Neural cell (in vitro differentiated cells): ENCODE measurements at regions not wholly inside any gene's neighbourhood (a gene's known extent, or its start where the extent isn't known, plus 50 kb on each side); places are given as distances from the start of the nearest gene placed in this dataset.

Source experiments
- H2AFZ ChIP-seq: fragments of 200-600, 300-800 bp; sonication (generic), shearing (Covaris generic); 2 replicates; pipeline ENCODE4 v1.6.0; 2014; ENCODE audit warnings: low read depth, mild to moderate bottlenecking, antibody characterized with exemption, low read length, moderate library complexity
- H3F3A ChIP-seq: fragments of 200-600 bp; shearing (Covaris generic); 2 replicates; pipeline ENCODE4 v1.6.1; 2016; ENCODE audit warnings: mild to moderate bottlenecking, moderate library complexity, mixed read lengths, antibody characterized with exemption, low read length; ENCODE audit not compliant: insufficient read depth, poor library complexity, severe bottlenecking
- H3K27ac ChIP-seq: fragments of 200-600, 300-800 bp; sonication (generic), shearing (Covaris generic); 2 replicates; pipeline ENCODE4 v1.5.1; 2014; ENCODE audit warnings: mild to moderate bottlenecking, low read length, moderate library complexity
- H3K27me3 ChIP-seq: fragments of 300-800, 200-600 bp; sonication (generic), shearing (Covaris generic); 2 replicates; pipeline ENCODE4 v1.6.0; 2014; ENCODE audit warnings: mild to moderate bottlenecking, low read depth, low read length, moderate library complexity; ENCODE audit not compliant: insufficient read depth
- H3K36me3 ChIP-seq: fragments of 300-800, 200-600 bp; sonication (generic), shearing (Covaris generic); 2 replicates; pipeline ENCODE4 v1.5.1; 2014; ENCODE audit warnings: mild to moderate bottlenecking, antibody characterized with exemption, low read length, moderate library complexity; ENCODE audit not compliant: insufficient read depth
- H3K4me2 ChIP-seq: fragments of 300-800, 200-600 bp; sonication (generic), shearing (Covaris generic); 2 replicates; pipeline ENCODE4 v1.6.0; 2014; ENCODE audit warnings: mild to moderate bottlenecking, low read length
- H3K4me3 ChIP-seq: fragments of 300-800, 200-600 bp; sonication (generic), shearing (Covaris generic); 2 replicates; pipeline ENCODE4 v1.5.1; 2014; ENCODE audit warnings: mild to moderate bottlenecking, low read length, moderate library complexity
- H3K79me2 ChIP-seq: fragments of 200-600 bp; shearing (Covaris generic); replicated peaks from 2 replicates; pipeline ENCODE4 v1.6.0; 2014; ENCODE audit warnings: mild to moderate bottlenecking, low read length, moderate library complexity; ENCODE audit not compliant: insufficient read depth
- H3K9ac ChIP-seq: fragments of 300-800, 200-600 bp; sonication (generic), shearing (Covaris generic); 2 replicates; pipeline ENCODE4 v1.6.1; 2016; ENCODE audit warnings: mild to moderate bottlenecking, low read length, mixed read lengths
- H3K9me2 ChIP-seq: fragments of 200-600 bp; shearing (Covaris generic); 2 replicates; pipeline ENCODE4 v1.6.1; 2016; ENCODE audit warnings: mild to moderate bottlenecking, low read length, mixed read lengths; ENCODE audit not compliant: insufficient read depth
- H3K9me3 ChIP-seq: fragments of 200-600, 300-800 bp; sonication (generic), shearing (Covaris generic); 2 replicates; pipeline ENCODE4 v1.6.1; 2016; ENCODE audit warnings: mild to moderate bottlenecking, mixed run types, low read length, moderate library complexity, mixed read lengths
- H4K20me1 ChIP-seq: fragments of 200-600 bp; shearing (Covaris generic); 2 replicates; pipeline ENCODE4 v1.6.1; 2016; ENCODE audit warnings: mild to moderate bottlenecking, mixed run types; ENCODE audit not compliant: insufficient read depth
- EP300 ChIP-seq: fragments of 450-650 bp; conservative IDR thresholded peaks from 2 replicates; pipeline ENCODE4 v1.6.1; 2014; ENCODE audit warnings: antibody characterized with exemption, mild to moderate bottlenecking, moderate library complexity; ENCODE audit not compliant: poor library complexity, severe bottlenecking
- EZH2 ChIP-seq: fragments of 200-600, 300-800 bp; shearing (Covaris generic), sonication (generic); IDR thresholded peaks from 2 replicates; pipeline ENCODE4 v1.6.1; 2014; ENCODE audit warnings: antibody characterized with exemption, low read length, borderline replicate concordance, mild to moderate bottlenecking; ENCODE audit not compliant: insufficient read depth, poor library complexity, severe bottlenecking
- MXI1 ChIP-seq: fragments of 450-650 bp; conservative IDR thresholded peaks from 2 replicates; pipeline ENCODE4 v1.6.1; 2014; ENCODE audit warnings: antibody characterized with exemption, mild to moderate bottlenecking; ENCODE audit not compliant: poor library complexity, severe bottlenecking
- RAD21 ChIP-seq: fragments of 450-650 bp; conservative IDR thresholded peaks from 2 replicates; pipeline ENCODE4 v1.6.1; 2014; ENCODE audit warnings: antibody characterized with exemption, mild to moderate bottlenecking, moderate library complexity
- SMC3 ChIP-seq: fragments of 450-650 bp; conservative IDR thresholded peaks from 2 replicates; pipeline ENCODE4 v1.6.1; 2014; ENCODE audit warnings: antibody characterized with exemption, mild to moderate bottlenecking, moderate library complexity; ENCODE audit not compliant: poor library complexity
- TAF1 ChIP-seq: IDR thresholded peaks from 2 replicates; pipeline ENCODE4 v1.6.1; 2012; ENCODE audit warnings: low read depth
- TF ChIP-seq, protein P1 (sequence below): IDR thresholded peaks from 2 replicates; pipeline ENCODE4 v1.6.1; 2012; ENCODE audit warnings: borderline replicate concordance
- TF ChIP-seq, protein P2 (sequence below): fragments of 450-650 bp; IDR thresholded peaks from 2 replicates; pipeline ENCODE4 v1.5.1; 2014; ENCODE audit warnings: antibody characterized with exemption, mild to moderate bottlenecking, moderate library complexity; ENCODE audit not compliant: poor library complexity, severe bottlenecking

- TF ChIP-seq MXI1 (no peak), RAD21 (no peak), SMC3 (no peak)
Observed at GRCh38 chrX:1713296-1713695, 98.4 kb downstream of the ASMT start (continued).

GRCh38 chrX:1717373-1717772, 102.5 kb downstream of the ASMT start:
- Histone ChIP-seq H3K9ac (no peak overlapping the region), H2AFZ (no peak overlapping the region)

DNA sequence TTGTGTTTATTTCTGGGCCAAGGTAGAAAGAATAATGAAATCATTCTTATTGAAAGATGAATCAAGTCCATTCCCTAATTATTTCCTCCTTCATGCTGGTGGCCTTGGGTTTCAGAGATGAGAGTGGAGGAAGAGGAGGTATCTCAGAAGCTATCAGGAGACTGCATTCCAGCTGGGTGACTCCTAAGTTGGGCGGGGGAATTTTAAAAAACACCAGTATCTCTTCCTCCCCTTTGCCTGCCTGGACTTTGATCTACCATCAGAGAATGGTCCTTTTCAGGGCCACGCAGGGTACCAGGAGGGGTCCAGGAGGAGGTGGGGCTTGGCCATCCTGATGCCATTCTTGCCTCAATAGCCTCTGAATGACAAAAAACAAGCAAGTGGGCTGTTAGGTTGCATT, 104.4 kb downstream of the ASMT start:
- Histone ChIP-seq H3K9ac (no peak overlapping the region), H3K79me2 (no peaks in the 10 kb centered on the region), H3K9me2 (no peaks in the 10 kb centered on the region), H3F3A (no peaks in the 10 kb centered on the region), H3K4me2 (no peak overlapping the region), H2AFZ (no peak overlapping the region), H3K27me3 (no peaks in the 10 kb centered on the region), H3K9me3 (no peaks in the 10 kb centered on the region), H3K27ac (no peak overlapping the region), H4K20me1 (no peaks in the 10 kb centered on the region), H3K36me3 (no peaks in the 10 kb centered on the region), H3K4me3 (no peak overlapping the region)
- TF ChIP-seq, protein P1, sequence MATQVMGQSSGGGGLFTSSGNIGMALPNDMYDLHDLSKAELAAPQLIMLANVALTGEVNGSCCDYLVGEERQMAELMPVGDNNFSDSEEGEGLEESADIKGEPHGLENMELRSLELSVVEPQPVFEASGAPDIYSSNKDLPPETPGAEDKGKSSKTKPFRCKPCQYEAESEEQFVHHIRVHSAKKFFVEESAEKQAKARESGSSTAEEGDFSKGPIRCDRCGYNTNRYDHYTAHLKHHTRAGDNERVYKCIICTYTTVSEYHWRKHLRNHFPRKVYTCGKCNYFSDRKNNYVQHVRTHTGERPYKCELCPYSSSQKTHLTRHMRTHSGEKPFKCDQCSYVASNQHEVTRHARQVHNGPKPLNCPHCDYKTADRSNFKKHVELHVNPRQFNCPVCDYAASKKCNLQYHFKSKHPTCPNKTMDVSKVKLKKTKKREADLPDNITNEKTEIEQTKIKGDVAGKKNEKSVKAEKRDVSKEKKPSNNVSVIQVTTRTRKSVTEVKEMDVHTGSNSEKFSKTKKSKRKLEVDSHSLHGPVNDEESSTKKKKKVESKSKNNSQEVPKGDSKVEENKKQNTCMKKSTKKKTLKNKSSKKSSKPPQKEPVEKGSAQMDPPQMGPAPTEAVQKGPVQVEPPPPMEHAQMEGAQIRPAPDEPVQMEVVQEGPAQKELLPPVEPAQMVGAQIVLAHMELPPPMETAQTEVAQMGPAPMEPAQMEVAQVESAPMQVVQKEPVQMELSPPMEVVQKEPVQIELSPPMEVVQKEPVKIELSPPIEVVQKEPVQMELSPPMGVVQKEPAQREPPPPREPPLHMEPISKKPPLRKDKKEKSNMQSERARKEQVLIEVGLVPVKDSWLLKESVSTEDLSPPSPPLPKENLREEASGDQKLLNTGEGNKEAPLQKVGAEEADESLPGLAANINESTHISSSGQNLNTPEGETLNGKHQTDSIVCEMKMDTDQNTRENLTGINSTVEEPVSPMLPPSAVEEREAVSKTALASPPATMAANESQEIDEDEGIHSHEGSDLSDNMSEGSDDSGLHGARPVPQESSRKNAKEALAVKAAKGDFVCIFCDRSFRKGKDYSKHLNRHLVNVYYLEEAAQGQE: no peak
- TF ChIP-seq SMC3: no peak
- TF ChIP-seq EZH2: no peak
- TF ChIP-seq, protein P2, sequence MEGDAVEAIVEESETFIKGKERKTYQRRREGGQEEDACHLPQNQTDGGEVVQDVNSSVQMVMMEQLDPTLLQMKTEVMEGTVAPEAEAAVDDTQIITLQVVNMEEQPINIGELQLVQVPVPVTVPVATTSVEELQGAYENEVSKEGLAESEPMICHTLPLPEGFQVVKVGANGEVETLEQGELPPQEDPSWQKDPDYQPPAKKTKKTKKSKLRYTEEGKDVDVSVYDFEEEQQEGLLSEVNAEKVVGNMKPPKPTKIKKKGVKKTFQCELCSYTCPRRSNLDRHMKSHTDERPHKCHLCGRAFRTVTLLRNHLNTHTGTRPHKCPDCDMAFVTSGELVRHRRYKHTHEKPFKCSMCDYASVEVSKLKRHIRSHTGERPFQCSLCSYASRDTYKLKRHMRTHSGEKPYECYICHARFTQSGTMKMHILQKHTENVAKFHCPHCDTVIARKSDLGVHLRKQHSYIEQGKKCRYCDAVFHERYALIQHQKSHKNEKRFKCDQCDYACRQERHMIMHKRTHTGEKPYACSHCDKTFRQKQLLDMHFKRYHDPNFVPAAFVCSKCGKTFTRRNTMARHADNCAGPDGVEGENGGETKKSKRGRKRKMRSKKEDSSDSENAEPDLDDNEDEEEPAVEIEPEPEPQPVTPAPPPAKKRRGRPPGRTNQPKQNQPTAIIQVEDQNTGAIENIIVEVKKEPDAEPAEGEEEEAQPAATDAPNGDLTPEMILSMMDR: no peak
- no peak for TF ChIP-seq MXI1
- TF ChIP-seq TAF1: no peak

More at GRCh38 chrX:1717373-1717772, 102.5 kb downstream of the ASMT start:
- no peaks in the 10 kb centered on the region for H3K9me3 ChIP-seq
- no peaks in the 10 kb centered on the region for H4K20me1 ChIP-seq
- no peak overlapping the region for H3K27ac ChIP-seq
- no peak overlapping the region for H3K4me3 ChIP-seq
- TF ChIP-seq EP300: no peak
- no peak for TF ChIP-seq SMC3
- H3K79me2 ChIP-seq: no peaks in the 10 kb centered on the region
- H3K9me2 ChIP-seq: no peaks in the 10 kb centered on the region
- H3K27me3 ChIP-seq: no peaks in the 10 kb centered on the region
- H3K4me2 ChIP-seq: no peak overlapping the region
- H3F3A ChIP-seq: no peaks in the 10 kb centered on the region
- H3K36me3 ChIP-seq: no peaks in the 10 kb centered on the region
